Activated T-cell treated with anti-CD3 and anti-CD28 coated beads, Interleukin-2, amount 50 U/mL, for 4 hours (primary cell): ENCODE measurements at regions not wholly inside any gene's neighbourhood (a gene's known extent, or its start where the extent isn't known, plus 50 kb on each side); places are given as distances from the start of the nearest gene placed in this dataset.
"Not testable (repeated sequence)": the region's sequence is repeated elsewhere in the genome, so short reads cannot be mapped to it uniquely, and the experiment has no call there.

Experiments
- ATAC-seq, 2 donors: fragments of 200-7000 bp; cut with Tn5 transposase; one replicate each; pipeline ENCODE4 v1.10.0; 2021
- DNase-seq: peaks from one replicate; pipeline ENCODE4 v3.0.0-alpha.2; 2020
- H3K27me3 Mint-ChIP-seq: one replicate; pipeline ENCODE4 v1.8.0; 2021; ENCODE audit warnings: low read depth, mixed read lengths
- H3K36me3 Mint-ChIP-seq: one replicate; pipeline ENCODE4 v1.8.0; 2022; ENCODE audit warnings: mixed read lengths; ENCODE audit not compliant: insufficient read depth
- H3K4me1 Mint-ChIP-seq: one replicate; pipeline ENCODE4 v1.8.0; 2021; ENCODE audit warnings: low read depth, mixed read lengths
- H3K4me3 Mint-ChIP-seq: one replicate; pipeline ENCODE4 v1.8.0; 2021; ENCODE audit warnings: mild to moderate bottlenecking, moderate library complexity, mixed read lengths
- H3K9me3 Mint-ChIP-seq: one replicate; pipeline ENCODE4 v1.8.0; 2021; ENCODE audit warnings: mixed read lengths

GRCh38 chr11:3493152-3493551 is 114.2 kb upstream of the ZNF195 start:
- DNase-seq, H3K36me3 Mint-ChIP-seq, H3K4me3 Mint-ChIP-seq, H3K9me3 Mint-ChIP-seq, ATAC-seq, H3K4me1 Mint-ChIP-seq, H3K27me3 Mint-ChIP-seq: not testable (repeated sequence)

- not testable (repeated sequence) for H3K4me1 Mint-ChIP-seq, H3K9me3 Mint-ChIP-seq, ATAC-seq, H3K27me3 Mint-ChIP-seq, H3K4me3 Mint-ChIP-seq, H3K36me3 Mint-ChIP-seq, DNase-seq
Observed at GRCh38 chr11:3488003-3488402, 109.1 kb upstream of the ZNF195 start.

- H3K36me3 Mint-ChIP-seq, H3K9me3 Mint-ChIP-seq, H3K4me1 Mint-ChIP-seq, H3K4me3 Mint-ChIP-seq, DNase-seq, ATAC-seq, H3K27me3 Mint-ChIP-seq: not testable (repeated sequence)
Observed at GRCh38 chr11:3485737-3486136, 106.8 kb upstream of the ZNF195 start.

- not testable (repeated sequence) for H3K4me3 Mint-ChIP-seq, H3K27me3 Mint-ChIP-seq, ATAC-seq, H3K36me3 Mint-ChIP-seq, H3K4me1 Mint-ChIP-seq, DNase-seq, H3K9me3 Mint-ChIP-seq
Observed at GRCh38 chr11:3476937-3477885, 98.3 kb upstream of the ZNF195 start.

GRCh38 chr11:3476084-3476936 is 97.4 kb upstream of the ZNF195 start:
- not testable (repeated sequence) for H3K9me3 Mint-ChIP-seq, H3K4me1 Mint-ChIP-seq, H3K36me3 Mint-ChIP-seq, H3K27me3 Mint-ChIP-seq, DNase-seq, ATAC-seq, H3K4me3 Mint-ChIP-seq

GRCh38 chr11:3468963-3469362 is 90.0 kb upstream of the ZNF195 start:
- H3K27me3 Mint-ChIP-seq, ATAC-seq, H3K4me1 Mint-ChIP-seq, H3K4me3 Mint-ChIP-seq, H3K36me3 Mint-ChIP-seq, DNase-seq, H3K9me3 Mint-ChIP-seq: not testable (repeated sequence)

GRCh38 chr11:3467599-3467998 is 88.7 kb upstream of the ZNF195 start:
- H3K4me3 Mint-ChIP-seq, ATAC-seq, H3K4me1 Mint-ChIP-seq, DNase-seq, H3K27me3 Mint-ChIP-seq, H3K9me3 Mint-ChIP-seq, H3K36me3 Mint-ChIP-seq: not testable (repeated sequence)

GRCh38 chr11:3455666-3456065 is 76.7 kb upstream of the ZNF195 start:
- not testable (repeated sequence) for H3K36me3 Mint-ChIP-seq, DNase-seq, H3K27me3 Mint-ChIP-seq, H3K9me3 Mint-ChIP-seq, H3K4me1 Mint-ChIP-seq, ATAC-seq
- peak overlapping the region; percentile 38 for H3K4me3 Mint-ChIP-seq

- ATAC-seq, H3K9me3 Mint-ChIP-seq, H3K36me3 Mint-ChIP-seq, H3K27me3 Mint-ChIP-seq, H3K4me1 Mint-ChIP-seq: not testable (repeated sequence)
- DNase-seq: peak; percentile 32
- peak overlapping the region; percentile 2 for H3K4me3 Mint-ChIP-seq
Observed at GRCh38 chr11:3454844-3455243, 75.9 kb upstream of the ZNF195 start.

- not testable (repeated sequence) for DNase-seq, H3K4me1 Mint-ChIP-seq, H3K4me3 Mint-ChIP-seq, H3K27me3 Mint-ChIP-seq, ATAC-seq, H3K36me3 Mint-ChIP-seq, H3K9me3 Mint-ChIP-seq
Observed at GRCh38 chr11:3453596-3454256, 74.8 kb upstream of the ZNF195 start.

- not testable (repeated sequence) for H3K4me3 Mint-ChIP-seq, DNase-seq, H3K4me1 Mint-ChIP-seq, H3K36me3 Mint-ChIP-seq, H3K9me3 Mint-ChIP-seq, ATAC-seq
- H3K27me3 Mint-ChIP-seq: peaks cover 13% of the 10 kb centered on the region
Observed at GRCh38 chr11:3450822-3451221, 71.9 kb upstream of the ZNF195 start.

- not testable (repeated sequence) for DNase-seq, H3K4me1 Mint-ChIP-seq, H3K9me3 Mint-ChIP-seq, H3K36me3 Mint-ChIP-seq, H3K4me3 Mint-ChIP-seq, ATAC-seq
- H3K27me3 Mint-ChIP-seq: peaks cover 30% of the 10 kb centered on the region
Observed at GRCh38 chr11:3445535-3445934, 66.6 kb upstream of the ZNF195 start.

- ATAC-seq, H3K9me3 Mint-ChIP-seq, DNase-seq, H3K4me3 Mint-ChIP-seq, H3K36me3 Mint-ChIP-seq, H3K4me1 Mint-ChIP-seq: not testable (repeated sequence)
- H3K27me3 Mint-ChIP-seq: peaks cover 32% of the 10 kb centered on the region
Observed at GRCh38 chr11:3444420-3444744, 65.4 kb upstream of the ZNF195 start.

GRCh38 chr11:3443700-3444419 is 64.9 kb upstream of the ZNF195 start:
- H3K36me3 Mint-ChIP-seq, ATAC-seq, H3K9me3 Mint-ChIP-seq, H3K4me3 Mint-ChIP-seq, DNase-seq, H3K4me1 Mint-ChIP-seq: not testable (repeated sequence)
- peaks cover 35% of the 10 kb centered on the region for H3K27me3 Mint-ChIP-seq
